DMS79 treated with DMSO at 0.1 percent for 48 hours (cell line): ENCODE measurements at regions not wholly inside any gene's neighbourhood (a gene's known extent, or its start where the extent isn't known, plus 50 kb on each side); places are given as distances from the start of the nearest gene placed in this dataset.
A peak's percentile ranks its signal among the peaks of the same experiment; 100 is the strongest.

Experiments used
- DNase-seq: peaks from one replicate; lab custom pipeline; 2025; lab: John Stamatoyannopoulos, UW

GRCh38 chrX:134747006-134747405, 50.0 kb downstream of the PABIR2 start:
- DNase-seq = no peak

- DNase-seq = peak; percentile 23
Measured at GRCh38 chrX:134746410-134746785, 50.6 kb downstream of the PABIR2 start.

- DNase-seq = no peak
Measured at GRCh38 chrX:134745636-134746409, 51.2 kb downstream of the PABIR2 start.

DNA sequence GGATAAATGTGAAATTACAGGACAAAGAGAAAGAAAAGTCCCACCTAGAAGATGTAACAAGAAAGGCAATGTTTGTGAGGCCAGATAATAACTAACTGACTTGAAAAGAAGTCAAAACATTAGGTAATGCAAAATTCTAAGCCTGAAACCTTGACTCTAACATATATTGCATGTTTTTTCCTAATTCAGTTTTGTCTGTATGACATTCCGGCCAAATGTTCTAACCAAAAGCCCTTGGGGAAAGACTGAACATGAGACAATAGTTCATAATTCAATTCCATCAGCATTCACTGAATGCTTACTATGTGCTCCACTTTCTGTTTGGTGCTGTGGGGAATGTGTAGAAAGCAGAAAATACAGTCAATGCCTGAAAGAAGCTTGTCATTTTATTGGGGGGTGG, 53.9 kb downstream of the PABIR2 start:
- no peak for DNase-seq

DNA sequence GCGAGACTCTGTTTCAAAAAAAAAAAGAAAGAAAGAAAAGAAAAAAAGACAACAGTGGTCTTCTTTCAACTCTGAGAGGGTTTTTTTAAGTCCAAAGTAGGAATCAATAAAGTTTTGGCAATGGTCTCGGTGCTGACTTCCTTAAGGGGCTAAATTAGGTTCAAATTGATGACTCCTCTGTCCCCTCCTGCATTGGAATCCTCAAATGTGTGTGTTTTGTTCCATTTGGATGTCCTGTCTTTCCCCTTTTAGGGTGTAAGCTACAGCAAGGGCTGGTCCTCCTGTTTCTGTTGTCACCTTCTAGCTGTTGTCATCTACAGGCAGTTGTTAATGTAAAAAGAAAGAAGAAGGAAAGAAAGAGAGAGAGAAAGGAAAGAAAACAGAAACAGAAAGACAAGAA, 54.4 kb downstream of the PABIR2 start:
- no peak for DNase-seq

DNA sequence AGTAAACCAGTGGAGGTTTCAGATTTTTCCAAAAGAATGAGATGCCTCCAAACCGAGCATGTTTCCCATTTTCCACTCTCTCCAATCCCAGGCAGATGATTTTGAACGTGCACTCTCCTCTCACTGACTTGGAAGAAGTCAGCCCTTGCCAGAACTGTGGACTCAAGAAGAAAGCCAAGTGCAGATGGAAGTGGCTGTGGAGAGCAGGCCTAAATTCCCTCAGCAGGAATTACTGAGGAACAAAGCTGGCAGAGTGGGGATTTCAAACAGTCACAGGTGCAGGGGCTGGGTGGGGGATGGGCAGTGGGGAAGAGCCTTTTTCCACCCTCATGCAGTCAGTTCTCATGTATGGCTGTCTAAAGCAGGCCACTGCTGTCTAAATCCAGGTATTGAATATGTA, 55.3 kb downstream of the PABIR2 start:
- DNase-seq = peak; percentile 12

DNA sequence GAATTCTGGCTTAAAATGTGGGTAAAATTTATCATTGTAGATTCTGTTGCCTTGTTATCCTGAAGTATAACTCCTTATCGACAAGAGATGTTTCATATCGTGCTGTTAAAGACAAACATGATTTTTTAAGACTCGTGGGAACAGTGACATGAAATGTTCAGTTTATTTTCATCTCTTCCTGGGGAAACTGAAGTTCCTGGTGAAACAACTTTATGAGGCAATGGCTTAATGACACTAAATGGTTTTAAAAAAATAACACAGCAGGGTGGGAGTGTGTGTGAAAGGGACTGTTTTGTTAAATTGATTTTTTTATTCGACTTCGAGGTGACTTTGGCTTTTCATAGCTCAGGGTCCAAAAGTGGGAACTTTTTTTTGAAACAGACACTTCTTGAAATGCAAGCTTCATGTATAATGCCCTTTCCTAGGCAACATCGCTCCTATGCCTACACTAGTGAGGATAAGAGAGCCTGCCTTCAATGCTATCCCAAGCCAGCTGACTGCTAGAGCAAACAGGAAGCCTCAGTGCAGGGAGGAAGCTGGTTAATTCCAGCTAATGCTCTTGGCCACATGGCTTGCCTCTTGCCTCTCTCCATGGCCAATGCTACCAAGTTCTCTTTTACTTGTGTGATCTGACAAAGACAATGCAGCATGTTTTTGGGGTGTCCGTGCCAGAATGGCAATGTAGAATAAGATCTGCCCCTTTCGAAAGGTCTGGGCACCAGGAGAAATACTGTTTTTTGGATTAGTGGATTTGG, 57.8 kb downstream of the PABIR2 start:
- no peak for DNase-seq

- no peak for DNase-seq
Measured at GRCh38 chrX:134738445-134738844, 58.6 kb downstream of the PABIR2 start.

GRCh38 chrX:134737721-134738369, 59.2 kb downstream of the PABIR2 start:
- no peak for DNase-seq

- no peak for DNase-seq
Measured at GRCh38 chrX:134737061-134737460, 59.9 kb downstream of the PABIR2 start.

GRCh38 chrX:134736356-134736755, 60.6 kb downstream of the PABIR2 start:
- DNase-seq = no peak

GRCh38 chrX:134735015-134735414, 62.0 kb downstream of the PABIR2 start:
- no peak for DNase-seq

DNA sequence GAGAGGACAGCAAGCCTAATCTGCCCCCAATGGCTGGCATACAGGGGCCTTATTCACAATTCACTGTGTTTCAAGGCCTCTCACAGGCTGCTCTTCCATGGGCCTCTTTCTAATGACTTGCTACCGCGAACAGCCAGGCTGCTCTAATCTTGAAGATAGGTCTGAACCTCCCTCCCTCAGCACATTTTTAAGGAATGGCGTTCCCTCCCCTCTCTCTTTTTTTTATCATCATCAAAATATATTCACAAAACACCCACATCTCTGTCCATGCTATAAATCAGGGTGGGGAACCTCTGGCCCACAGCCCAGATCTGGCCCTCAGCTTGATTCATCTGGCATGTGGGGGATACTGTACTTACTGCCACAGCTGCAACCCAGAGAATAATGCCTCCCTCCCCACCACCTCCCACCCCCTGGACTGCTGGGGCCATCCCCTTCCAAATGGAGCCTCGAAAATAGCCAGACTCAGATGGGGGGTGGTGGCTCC, 62.5 kb downstream of the PABIR2 start:
- no peak for DNase-seq

- no peak for DNase-seq
Measured at GRCh38 chrX:134733591-134733990, 63.4 kb downstream of the PABIR2 start.

DNA sequence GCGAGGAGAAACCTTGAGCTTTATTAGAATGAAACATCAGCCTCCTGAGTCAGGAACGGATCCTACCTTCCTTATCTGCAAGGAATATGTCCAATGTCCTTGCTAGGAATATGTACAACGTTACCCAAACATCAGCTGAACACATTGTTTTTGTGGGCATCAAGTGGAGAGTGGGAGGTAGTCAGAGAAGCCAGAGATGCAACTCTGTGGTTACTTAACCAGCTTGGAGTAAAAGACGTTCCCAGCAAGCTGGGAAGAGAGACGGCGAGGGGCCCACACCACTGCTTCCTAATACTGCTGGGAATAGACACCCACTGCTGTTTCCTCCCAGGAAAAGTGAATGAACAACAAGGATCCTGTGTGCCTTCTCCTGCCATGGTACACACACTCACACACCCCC, 64.3 kb downstream of the PABIR2 start:
- no peak for DNase-seq

GRCh38 chrX:134732152-134732551, 64.9 kb downstream of the PABIR2 start:
- no peak for DNase-seq

GRCh38 chrX:134727363-134727762, 69.1 kb upstream of the PLAC1 start:
- DNase-seq = no peak

- no peak for DNase-seq
Measured at GRCh38 chrX:134725103-134725690, 66.9 kb upstream of the PLAC1 start.

DNA sequence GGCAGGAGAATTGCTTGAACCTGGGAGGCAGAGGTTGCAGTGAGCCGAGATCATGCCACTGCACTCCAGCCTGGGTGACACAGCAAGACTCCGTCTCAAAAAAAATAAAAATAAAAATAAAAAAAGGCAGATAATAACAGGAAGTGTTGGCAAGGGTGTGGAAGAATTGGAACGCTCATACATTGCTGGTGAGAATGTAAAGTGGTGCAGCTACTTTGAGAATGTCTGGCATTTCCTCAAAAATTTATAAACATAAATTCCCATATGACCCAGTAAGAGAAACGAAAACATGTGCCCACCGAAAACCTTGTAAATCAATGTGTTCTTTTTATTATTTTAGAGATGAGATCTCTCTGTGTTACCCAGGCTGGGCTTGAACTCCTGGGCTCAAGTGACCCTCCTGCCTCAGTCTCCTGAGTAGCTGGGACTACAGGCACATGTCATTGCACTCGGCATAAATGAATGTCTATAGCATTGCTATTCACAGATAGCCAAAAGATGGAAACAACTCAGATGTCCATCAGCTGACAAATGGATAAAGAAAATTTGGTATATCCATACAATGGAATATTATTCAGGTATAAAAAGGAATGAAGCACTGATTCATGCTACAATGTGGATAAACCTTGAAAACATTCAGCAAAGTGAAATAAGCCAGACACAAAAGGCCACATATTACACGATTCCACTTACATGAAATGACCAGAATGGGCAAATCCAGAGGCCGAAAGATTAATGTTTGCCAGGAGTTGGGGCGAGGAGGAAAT, 63.7 kb upstream of the PLAC1 start:
- no peak for DNase-seq

GRCh38 chrX:134718966-134719317, 60.7 kb upstream of the PLAC1 start:
- DNase-seq = no peak

DNA sequence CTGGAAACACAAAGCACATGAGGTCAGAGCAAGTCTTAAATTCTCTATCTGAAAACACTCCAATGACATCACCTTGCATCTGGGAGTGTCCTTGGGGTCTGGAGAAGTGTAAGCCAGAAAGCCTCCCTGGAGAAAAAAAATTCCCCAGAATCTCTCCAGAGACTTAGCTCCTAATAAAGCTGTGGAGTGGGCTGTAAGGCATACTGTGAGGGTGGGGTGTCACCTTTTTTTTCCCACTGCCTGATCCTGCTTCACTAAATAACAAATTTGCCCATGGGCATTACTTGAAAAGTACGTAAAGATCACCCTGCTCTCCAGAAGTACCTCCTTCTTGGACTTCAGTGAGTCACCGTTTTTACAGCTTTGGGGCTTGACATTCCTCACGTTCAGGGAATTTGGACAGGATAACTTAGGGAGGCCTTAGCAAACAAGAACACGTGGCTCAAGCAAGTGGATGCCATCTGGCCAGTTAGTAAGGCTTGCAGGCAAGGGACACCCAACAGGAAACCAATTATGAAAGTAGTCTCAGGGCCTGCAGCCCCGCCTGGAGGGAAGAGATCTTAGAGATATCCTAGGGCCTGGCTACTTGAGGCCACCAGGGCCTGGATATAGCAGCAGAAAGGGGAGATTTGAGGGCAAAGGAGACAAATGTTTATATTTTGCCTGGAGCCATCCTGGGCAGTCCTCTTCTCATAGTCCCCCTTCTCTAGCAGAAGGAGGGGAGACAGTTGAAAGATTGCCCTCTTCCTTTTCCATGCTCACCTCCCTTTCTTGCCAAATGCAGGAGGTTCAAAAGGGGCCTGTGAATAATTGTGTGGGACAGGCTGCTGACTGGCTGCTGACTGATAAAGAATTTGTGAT, 60.1 kb upstream of the PLAC1 start:
- no peak for DNase-seq
